ENCODE measurements at regions not wholly inside any gene's neighbourhood (a gene's known extent, or its start where the extent isn't known, plus 50 kb on each side); places are given as distances from the start of the nearest gene placed in this dataset.

GRCh38 chr11:122181893-122182292, 65.9 kb upstream of the BLID start:
- TF ChIP-seq CTCF (IDR thresholded peaks at IDR 0.05; ENCODE audit: borderline replicate concordance, insufficient read depth, low read depth, low read length), result no peak
- no peak overlapping the region for H3K4me3 ChIP-seq (ENCODE audit: low read depth, low read length)

- TF ChIP-seq CTCF (IDR thresholded peaks at IDR 0.05; ENCODE audit: borderline replicate concordance, insufficient read depth, low read depth, low read length), result no peak
- H3K4me3 ChIP-seq (ENCODE audit: low read depth, low read length), result no peak overlapping the region
Observed at GRCh38 chr11:122181372-122181771, 65.4 kb upstream of the BLID start.

DNA sequence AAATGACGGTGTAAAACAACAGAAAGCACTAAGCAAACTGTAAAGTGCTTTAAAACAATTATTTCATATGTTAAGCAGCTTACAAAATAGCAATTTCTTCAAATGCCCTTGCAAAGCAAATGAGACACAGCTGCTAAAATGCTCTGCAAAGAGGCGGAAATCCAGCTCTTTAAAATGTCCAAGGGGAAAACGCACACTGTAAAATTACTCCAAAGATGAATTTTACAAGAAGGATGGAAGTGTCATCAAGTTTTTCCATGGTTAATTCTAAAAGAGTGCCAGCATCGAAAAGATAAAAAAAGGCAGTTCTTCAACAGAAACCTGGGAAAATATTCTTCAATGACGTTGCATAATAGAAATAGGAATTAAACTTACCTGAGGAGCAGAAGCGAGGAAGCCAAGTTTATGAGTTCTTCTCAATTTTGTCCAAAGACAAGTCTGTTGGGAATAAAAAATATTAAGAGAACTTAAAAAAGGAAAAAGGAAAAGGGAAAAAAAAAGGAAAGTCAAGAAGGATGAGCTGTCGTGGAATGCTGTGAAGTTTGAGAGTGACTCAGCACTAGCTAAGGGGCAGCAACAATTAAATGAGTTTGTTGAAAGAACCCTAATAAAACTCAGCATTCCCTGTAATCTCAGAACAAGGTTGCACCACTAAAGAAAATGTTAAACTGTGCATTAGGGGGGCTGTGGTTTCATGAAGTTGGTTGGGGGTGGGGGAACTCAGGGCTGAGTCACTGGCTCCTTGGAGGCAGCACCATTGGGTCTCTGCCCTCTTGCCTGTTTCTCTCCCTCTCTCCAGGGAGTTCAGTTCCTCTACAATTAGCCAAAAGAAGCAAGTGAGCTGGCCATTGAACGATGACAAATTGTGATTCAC, 64.2 kb upstream of the BLID start:
- no peak for TF ChIP-seq CTCF (IDR thresholded peaks at IDR 0.05; ENCODE audit: borderline replicate concordance, insufficient read depth, low read depth, low read length)
- H3K4me3 ChIP-seq (ENCODE audit: low read depth, low read length), result no peak overlapping the region

DNA sequence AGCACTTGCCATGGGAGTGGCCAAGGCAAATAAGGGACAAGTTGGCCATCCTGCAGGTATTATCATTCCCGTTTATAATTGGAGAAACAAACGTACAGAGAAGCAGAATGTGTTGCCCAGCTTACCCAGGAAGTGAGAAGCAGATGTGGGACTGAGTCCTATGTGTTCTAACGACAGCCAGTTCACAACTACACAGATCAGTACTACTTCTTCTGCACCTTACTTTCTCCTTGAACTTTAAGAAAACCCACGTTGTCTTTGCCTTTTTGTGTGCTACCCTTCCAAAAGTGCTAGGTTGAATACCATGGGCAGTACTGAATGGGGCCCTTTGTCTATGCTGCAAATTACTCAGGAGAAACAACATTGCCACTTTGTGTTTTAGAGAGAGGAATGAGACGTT, 62.8 kb upstream of the BLID start:
- no peak for TF ChIP-seq CTCF (IDR thresholded peaks at IDR 0.05; ENCODE audit: borderline replicate concordance, insufficient read depth, low read depth, low read length)
- no peak overlapping the region for H3K4me3 ChIP-seq (ENCODE audit: low read depth, low read length)

DNA sequence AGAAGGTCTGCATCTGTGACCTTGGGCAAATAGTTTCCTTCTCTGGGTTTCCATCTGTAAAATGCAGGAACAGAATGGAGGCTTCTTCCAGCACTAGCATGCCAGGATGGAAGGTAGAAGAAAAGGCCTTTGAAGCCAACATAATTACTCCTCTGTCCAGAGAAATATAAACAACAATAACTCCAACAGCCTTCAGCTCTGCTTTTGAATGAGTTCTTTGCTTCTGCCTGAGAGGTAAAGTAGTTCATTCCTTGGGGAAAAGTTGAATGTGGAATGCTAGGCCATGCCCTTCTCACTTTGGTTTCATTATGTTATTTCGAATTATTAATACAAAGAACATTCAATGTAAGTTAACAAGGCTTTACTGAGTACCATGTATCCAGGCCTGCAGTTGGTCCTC, 61.2 kb upstream of the BLID start:
- no peak for TF ChIP-seq CTCF (IDR thresholded peaks at IDR 0.05; ENCODE audit: borderline replicate concordance, insufficient read depth, low read depth, low read length)
- H3K4me3 ChIP-seq (ENCODE audit: low read depth, low read length), result no peak overlapping the region

DNA sequence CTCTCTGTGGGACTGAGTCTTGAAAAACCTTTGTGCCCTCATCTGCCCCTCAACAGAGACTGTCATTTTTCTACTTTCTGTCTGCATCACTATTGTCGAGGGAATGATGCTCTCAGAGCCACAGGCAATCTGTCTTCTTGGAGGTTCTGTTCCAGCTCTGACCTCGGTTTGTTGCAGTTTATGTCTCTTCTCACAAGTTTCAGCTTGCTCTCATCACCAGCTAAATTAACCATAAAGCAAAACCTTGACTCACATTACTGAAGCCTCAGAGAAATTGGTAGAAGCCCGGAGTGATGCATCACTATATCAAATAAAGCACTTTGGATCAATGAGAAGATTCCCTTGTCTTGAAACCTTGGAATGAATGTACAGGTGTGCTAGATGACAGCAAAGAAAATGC, 60.6 kb upstream of the BLID start:
- no peak overlapping the region for H3K4me3 ChIP-seq (ENCODE audit: low read depth, low read length)
- TF ChIP-seq CTCF (IDR thresholded peaks at IDR 0.05; ENCODE audit: borderline replicate concordance, insufficient read depth, low read depth, low read length), result no peak

DNA sequence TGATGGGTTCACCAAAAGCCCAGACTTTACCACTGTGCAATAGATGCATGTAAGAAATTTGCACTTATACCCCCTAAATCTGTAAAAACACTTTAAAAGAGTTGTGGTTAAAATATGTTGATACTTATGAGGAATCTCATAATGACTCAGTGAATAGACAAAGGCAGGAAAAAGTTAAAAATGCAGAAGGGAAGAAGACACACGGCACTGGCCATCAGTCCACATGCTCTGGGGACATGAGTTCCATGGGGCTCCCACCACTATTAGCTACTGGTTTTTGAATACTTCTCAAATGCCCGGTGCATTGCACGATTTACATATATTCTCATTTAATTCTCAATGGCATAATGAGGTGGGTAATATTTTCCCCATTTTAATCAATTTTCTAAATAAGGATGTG, 59.3 kb upstream of the BLID start:
- H3K4me3 ChIP-seq (ENCODE audit: low read depth, low read length), result no peak overlapping the region

More for the DNA sequence above, 59.3 kb upstream of the BLID start:
- no peak for TF ChIP-seq CTCF (IDR thresholded peaks at IDR 0.05; ENCODE audit: borderline replicate concordance, insufficient read depth, low read depth, low read length)
